Activated CD8-positive, alpha-beta memory T cell treated with anti-CD3 and anti-CD28 coated beads for 36 hours (primary cell): ENCODE measurements at regions not wholly inside any gene's neighbourhood (a gene's known extent, or its start where the extent isn't known, plus 50 kb on each side); places are given as distances from the start of the nearest gene placed in this dataset.
"Not testable (repeated sequence)": the region's sequence is repeated elsewhere in the genome, so short reads cannot be mapped to it uniquely, and the experiment has no call there.

ENCODE experiments used
- CTCF ChIA-PET: fragments of 350-600 bp; sonication (Branson Sonifier 250); formaldehyde crosslinking; loops from one replicate; lab custom pipeline; 2021; ENCODE audit warnings: antibody characterized with exemption; lab: Charles Lee
- POLR2A ChIA-PET: fragments of 350-600 bp; sonication (Branson Sonifier 250); formaldehyde crosslinking; loops from one replicate; lab custom pipeline; 2021; ENCODE audit warnings: antibody characterized with exemption; lab: Charles Lee

DNA sequence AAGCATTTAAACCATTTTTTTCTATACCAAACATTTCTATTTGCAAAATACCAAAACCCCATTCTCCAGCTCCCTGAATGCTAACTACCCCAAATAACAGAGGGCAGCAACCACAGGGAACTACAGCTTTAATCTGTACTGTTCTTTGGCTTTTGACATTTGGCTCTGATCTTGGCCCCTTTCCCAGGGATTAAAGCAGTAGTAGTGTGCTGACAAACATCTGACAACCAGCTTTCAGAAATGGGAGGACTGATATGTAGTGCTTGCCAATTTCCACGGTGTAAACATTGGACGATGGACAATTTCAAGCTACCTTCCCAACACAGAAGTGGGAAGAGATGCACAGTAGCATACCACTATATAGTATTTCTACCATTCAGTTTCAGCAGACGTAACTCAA, 88.4 kb upstream of the TEAD1 start:
- ChIA-PET POLR2A (no interaction called here), CTCF (interaction anchor here (0.7 kb wide), 1 partner anchor 303 kb away, joined by 3 read pairs; no protein-coding TSS in a partner anchor)

- ChIA-PET POLR2A (no interaction called here), CTCF (interaction anchor here (1.1 to 1.5 kb wide), 2 partner anchors 9 to 12 kb away, joined by 3 read pairs; no protein-coding TSS in a partner anchor)
Observed at GRCh38 chr11:12587333-12587991, 86.8 kb upstream of the TEAD1 start.

GRCh38 chr11:12591706-12592105, 82.5 kb upstream of the TEAD1 start:
- ChIA-PET POLR2A (no interaction called here), CTCF (interaction anchor here (2.6 kb wide), 1 partner anchor 297 kb away, joined by 7 read pairs; no protein-coding TSS in a partner anchor)

- ChIA-PET POLR2A (no interaction called here), CTCF (interaction anchor here (2.6 kb wide), 1 partner anchor 297 kb away, joined by 7 read pairs; no protein-coding TSS in a partner anchor)
Observed at GRCh38 chr11:12592283-12592682, 81.9 kb upstream of the TEAD1 start.

DNA sequence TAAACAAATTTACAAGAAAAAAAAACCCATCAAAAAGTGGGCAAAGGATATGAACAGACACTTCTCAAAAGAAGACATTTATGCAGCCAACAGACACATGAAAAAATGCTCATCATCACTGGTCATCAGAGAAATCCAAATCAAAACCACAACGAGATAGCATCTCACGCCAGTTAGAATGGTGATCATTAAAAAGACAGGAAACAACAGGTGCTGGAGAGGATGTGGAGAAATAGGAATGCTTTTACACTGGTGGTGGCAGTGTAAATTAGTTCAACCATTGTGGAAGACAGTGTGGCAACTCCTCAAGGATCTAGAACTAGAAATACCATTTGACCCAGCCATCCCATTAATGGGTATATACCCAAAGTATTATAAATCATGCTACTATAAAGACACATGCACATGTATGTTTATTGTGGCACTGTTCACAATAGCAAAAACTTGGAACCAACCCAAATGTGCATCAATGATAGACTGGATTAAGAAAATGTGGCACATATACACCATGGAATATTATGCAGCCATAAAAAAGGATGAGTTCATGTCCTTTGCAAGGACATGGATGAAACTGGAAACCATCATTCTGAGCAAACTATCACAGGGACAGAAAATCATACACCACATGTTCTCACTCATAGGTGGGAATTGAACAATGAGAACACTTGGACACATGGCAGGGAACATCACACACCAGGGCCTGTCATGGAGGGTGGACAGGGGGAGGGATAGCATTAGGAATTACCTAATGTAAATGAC, 79.0 kb upstream of the TEAD1 start:
- CTCF ChIA-PET, POLR2A ChIA-PET: not testable (repeated sequence)

DNA sequence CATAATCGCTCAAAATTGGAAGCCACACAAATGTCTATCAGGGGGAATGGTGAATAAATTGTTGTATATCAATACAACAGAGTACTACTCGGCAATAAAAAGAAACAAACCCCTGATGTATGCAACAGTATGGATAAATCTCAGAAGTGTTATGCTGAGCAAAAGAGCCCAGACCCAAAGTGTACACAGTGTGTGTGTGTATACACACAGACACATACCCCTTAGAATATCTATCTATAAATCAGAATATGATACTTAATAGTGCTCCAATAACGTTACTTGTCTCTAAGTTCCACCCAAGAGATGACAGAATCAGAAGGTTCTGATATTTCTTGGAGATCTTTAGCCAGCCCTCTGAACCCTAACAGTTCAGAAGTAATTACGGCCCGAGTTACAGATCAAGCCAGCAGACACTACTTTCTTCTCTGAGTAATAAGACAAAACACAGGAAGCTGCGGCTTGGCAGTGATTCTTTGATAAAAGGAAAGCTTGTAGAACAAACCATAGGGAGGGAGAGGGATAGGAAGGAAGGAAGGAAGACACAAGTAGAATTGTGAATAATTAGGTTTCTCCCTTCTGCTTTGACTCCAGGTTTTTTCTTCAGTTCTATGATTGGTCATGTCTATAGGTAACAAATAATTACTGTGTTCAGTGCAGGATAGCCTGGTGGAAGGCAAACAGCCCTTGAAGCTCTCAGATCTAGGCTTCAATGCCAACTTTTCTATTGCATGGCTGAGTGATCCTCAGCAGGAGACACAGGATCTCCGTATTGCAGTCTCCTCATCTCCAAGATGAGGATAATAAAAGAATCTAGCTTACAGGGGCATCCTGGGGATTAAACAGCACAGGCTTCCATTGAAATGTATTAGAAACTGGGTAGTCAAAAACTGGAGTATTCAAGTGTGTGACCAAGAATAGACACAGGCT, 75.6 kb upstream of the TEAD1 start:
- ChIA-PET CTCF (interaction anchor here (1.0 to 1.4 kb wide), 4 partner anchors 15 to 236 kb away, joined by 3 to 5 read pairs (median 3); no protein-coding TSS in a partner anchor), POLR2A (no interaction called here)

- CTCF ChIA-PET = interaction anchor here (0.7 to 1.4 kb wide), 9 partner anchors 12 to 294 kb away, joined by 3 to 5 read pairs (median 3); no protein-coding TSS in a partner anchor
- POLR2A ChIA-PET = no interaction called here
Observed at GRCh38 chr11:12599408-12600143, 74.6 kb upstream of the TEAD1 start.

DNA sequence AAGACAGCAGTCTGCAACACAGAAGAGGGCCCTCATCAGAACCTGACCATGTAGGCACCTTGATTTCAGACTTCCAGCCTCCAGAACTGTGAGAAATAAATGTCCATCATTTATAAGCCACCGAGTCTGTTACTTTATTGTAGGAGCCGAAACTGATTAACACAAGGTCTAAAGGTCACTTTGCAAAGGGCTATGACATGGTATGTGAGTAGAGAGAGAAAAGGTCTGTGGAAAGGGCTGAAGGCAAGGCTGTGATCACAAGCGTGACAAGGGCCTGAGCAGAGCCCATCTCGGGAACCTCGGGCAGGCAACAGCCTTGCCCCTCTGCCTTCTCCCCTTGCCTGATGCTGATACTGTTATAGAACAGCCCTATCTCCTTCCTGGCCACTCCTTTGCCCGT, 73.4 kb upstream of the TEAD1 start:
- POLR2A ChIA-PET = no interaction called here
- CTCF ChIA-PET = interaction anchor here (1.2 kb wide), 1 partner anchor 288 kb away, joined by 4 read pairs; no protein-coding TSS in a partner anchor

- CTCF ChIA-PET = no interaction called here
Observed at GRCh38 chr11:12602421-12602820, 71.8 kb upstream of the TEAD1 start.

GRCh38 chr11:12603143-12604088, 70.8 kb upstream of the TEAD1 start:
- ChIA-PET POLR2A (no interaction called here), CTCF (no interaction called here)

More at GRCh38 chr11:12602421-12602820, 71.8 kb upstream of the TEAD1 start:
- POLR2A ChIA-PET = no interaction called here

DNA sequence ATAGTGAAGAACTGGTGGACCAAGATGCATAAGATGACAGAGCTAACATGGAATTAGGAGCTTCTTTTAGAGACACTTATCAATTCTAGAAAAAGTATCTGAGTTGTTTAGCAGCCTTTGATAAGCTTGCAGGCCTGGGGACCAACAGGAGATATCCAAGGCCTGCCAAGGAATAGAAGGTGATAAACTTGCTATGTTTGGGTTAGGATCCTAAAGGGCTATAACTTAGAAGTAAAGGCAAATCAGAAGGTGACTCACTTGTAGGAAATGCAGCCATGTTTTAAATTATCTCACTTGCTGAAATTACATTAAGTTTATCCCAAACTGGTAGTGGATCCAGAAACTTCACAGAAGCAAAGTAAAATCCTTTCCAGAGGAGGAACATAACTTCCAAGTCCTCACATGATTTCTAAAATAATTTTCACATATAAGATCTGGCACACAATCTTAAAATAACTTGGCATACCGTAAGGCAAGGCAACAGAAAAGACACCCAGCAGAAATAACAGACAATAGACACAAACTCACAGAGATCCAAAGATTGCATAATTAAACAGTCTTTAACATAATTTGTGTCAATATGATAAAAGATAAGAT, 69.6 kb upstream of the TEAD1 start:
- POLR2A ChIA-PET = no interaction called here
- CTCF ChIA-PET = no interaction called here

DNA sequence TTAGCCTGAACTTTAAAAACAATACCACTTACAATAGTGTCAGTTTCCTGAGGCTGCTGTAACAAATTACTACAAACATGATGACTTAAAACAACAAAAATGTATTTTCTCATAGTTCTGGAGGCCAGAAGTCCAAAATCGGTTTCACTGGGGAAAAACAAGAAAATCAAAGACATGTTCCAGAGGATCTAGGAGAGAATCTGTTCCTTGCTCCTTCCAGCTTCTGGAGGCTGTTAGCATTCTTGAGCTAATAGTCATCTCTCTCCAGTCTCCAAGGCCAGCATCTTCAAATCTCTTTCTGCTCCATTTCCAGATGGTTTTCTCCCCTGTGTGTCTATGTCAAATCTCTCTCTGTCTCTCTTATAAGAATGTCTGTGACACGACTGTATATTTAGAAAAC, 67.6 kb upstream of the TEAD1 start:
- CTCF ChIA-PET = no interaction called here
- POLR2A ChIA-PET = no interaction called here

GRCh38 chr11:12608678-12609077, 65.5 kb upstream of the TEAD1 start:
- CTCF ChIA-PET, POLR2A ChIA-PET: not testable (repeated sequence)

DNA sequence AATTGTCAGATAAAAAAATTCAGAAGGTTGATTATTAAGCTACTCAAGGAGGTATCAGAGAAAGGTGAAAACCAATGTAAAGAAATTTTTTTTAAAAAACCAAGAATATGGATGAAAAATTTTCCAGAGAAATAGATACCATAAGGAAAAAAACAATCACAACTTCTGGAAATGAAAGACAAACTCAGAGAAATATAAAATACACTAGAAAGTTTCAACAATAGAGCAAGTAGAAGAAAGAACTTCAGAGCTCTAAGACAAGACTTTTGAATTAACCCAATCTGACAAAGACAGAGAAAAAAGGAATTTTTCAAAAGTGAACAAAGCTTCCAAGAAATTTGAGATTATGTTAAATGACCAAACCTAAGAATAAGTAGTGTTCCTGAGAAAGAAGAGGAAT, 62.9 kb upstream of the TEAD1 start:
- CTCF ChIA-PET = no interaction called here
- POLR2A ChIA-PET = no interaction called here

DNA sequence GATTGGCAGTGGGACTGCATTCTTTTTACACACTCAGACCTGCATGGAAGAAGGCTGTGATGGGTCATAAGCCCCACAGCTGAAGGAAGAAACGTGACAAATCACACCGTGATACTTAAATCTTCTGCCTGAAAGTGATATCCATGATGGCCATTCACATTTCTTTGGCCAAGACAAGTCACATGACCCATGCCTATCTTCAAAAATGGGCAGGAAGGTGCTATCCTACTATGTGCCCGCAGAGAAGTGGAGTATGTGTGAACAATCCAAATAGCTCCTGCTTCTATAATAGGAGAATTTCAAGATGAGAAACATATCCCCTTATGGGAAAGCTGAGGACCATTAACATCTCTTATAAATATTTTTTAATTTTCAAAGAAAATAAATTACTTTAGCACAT, 56.6 kb upstream of the TEAD1 start:
- ChIA-PET POLR2A (no interaction called here), CTCF (no interaction called here)

GRCh38 chr11:12618743-12619540, 55.3 kb upstream of the TEAD1 start:
- CTCF ChIA-PET = no interaction called here
- POLR2A ChIA-PET = no interaction called here

DNA sequence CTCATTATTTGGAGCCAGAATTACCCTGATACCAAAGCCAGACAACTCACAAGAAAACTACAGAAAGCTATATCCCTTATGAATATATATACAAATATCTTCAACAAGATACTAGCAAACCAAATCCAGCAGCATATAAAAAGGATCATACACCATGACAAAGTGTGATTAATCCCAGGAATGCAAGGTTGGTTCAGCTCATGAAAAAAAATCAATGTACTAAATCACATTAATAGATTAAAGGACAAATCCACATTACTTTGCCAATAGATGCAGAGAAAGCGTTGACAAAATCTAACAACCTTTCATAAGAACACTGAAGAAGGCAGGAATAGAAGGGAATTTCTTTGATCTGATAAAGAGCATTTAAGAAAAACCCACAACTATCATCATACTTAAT, 50.4 kb upstream of the TEAD1 start:
- CTCF ChIA-PET = no interaction called here
- POLR2A ChIA-PET = no interaction called here
